Stomach (tissue), 8 donors: ENCODE measurements at regions not wholly inside any gene's neighbourhood (a gene's known extent, or its start where the extent isn't known, plus 50 kb on each side); places are given as distances from the start of the nearest gene placed in this dataset.

Experiments
- DNase-seq, 2 donors: peaks; one replicate each; pipeline versions ENCODE4 v3.0.0 to v3.0.0-alpha.2; 2013 to 2019
- H3K27ac ChIP-seq, 5 donors: fragments of 200-600 bp in 4 of 5; sonication (generic) in 4 of 5; one replicate each; pipeline ENCODE4 v1.5.1; 2013 to 2019; ENCODE audit warnings: mild to moderate bottlenecking in 1 of 5, moderate library complexity in 1 of 5
- H3K27me3 ChIP-seq, 3 donors: fragments of 200-600 bp; sonication (generic); one replicate each; pipeline ENCODE4 v1.5.1; 2017 to 2019; ENCODE audit warnings: mixed run types in 1 of 3
- H3K36me3 ChIP-seq, 4 donors: fragments of 200-600 bp; sonication (generic); 1 replicate in 3 of 4; 2 replicates in 1 of 4; pipeline ENCODE4 v1.5.1; 2016 to 2019
- H3K4me1 ChIP-seq, 4 donors: fragments of 200-600 bp; sonication (generic); one replicate each; pipeline ENCODE4 v1.5.1; 2016 to 2019
- H3K4me3 ChIP-seq, 4 donors: fragments of 200-600 bp; sonication (generic) in 3 of 4; one replicate each; pipeline ENCODE4 v1.5.1; 2016 to 2019; ENCODE audit warnings: mild to moderate bottlenecking in 1 of 4
- H3K9me3 ChIP-seq, 4 donors: fragments of 200-600 bp; sonication (generic); one replicate each; pipeline ENCODE4 v1.5.1; 2016 to 2019
- CTCF ChIP-seq, 7 experiments: fragments of 450-650 bp in 4 of 7; fragments of 200-600 bp in 3 of 7; sonication (generic) in 3 of 7; IDR thresholded peaks; one replicate each; pipeline ENCODE4 v1.5.1; 2016 to 2019; ENCODE audit warnings: antibody characterized with exemption in 7 of 7, control low read depth in 2 of 7, mild to moderate bottlenecking in 1 of 7
- EP300 ChIP-seq: sonication (generic); formaldehyde crosslinking; IDR thresholded peaks from one replicate; pipeline ENCODE4 v1.6.1; 2017; ENCODE audit warnings: antibody characterized with exemption
- POLR2A ChIP-seq, 4 donors: fragments of 450-650 bp; IDR thresholded peaks; one replicate each; pipeline ENCODE4 v1.6.1; 2016; ENCODE audit warnings: antibody characterized with exemption in 4 of 4, control low read depth in 2 of 4, mild to moderate bottlenecking in 1 of 4, moderate library complexity in 1 of 4
- POLR2AphosphoS5 ChIP-seq, 3 donors: sonication (generic); formaldehyde crosslinking; IDR thresholded peaks; one replicate each; pipeline ENCODE4 v1.6.1; 2016; ENCODE audit warnings: antibody characterized with exemption in 3 of 3
- WGBS, 5 donors: extraction: QIAGEN DNeasy Blood & Tissue Kit in 3 of 5; methylation state at CpG; one replicate each; pipeline versions ENCODE4 v1.1.5 to v1.1.7; 2013 to 2018; 5-methylcytosine and 5-hydroxymethylcytosine counted together
- intact Hi-C: fragments of 100-400 bp; cut with DNase I; formaldehyde crosslinking; loops from one replicate; pipeline ENCODE4 v1.15.1; 2023; ENCODE audit warnings: low total_unique reads
- donor health status: healthy with polysubstance abuse.
- donor health status: Bipolar disorder and iron deficiency.
- donor health status: healthy.

- intact Hi-C loops, result no loop called here
- no peaks in the 10 kb centered on the region for H3K9me3 ChIP-seq
- TF ChIP-seq EP300, result no peak
- no peak for TF ChIP-seq POLR2AphosphoS5 (IDR thresholded peaks at IDR 0.05)
- no peak for TF ChIP-seq CTCF (IDR thresholded peaks at IDR 0.05)
- TF ChIP-seq POLR2A (IDR thresholded peaks at IDR 0.05), result no peak
- DNase-seq, result no peak
- WGBS, 5 donors, result 46 to 56% (median 53%) methylated on average over 3 of the region's 3 CpGs
- no peak overlapping the region for H3K27ac ChIP-seq
- H3K4me3 ChIP-seq, result no peak overlapping the region
- H3K36me3 ChIP-seq, result no peaks in the 10 kb centered on the region
- peaks cover 0 to 15% (median 4%) of the 10 kb centered on the region in 3 donors for H3K27me3 ChIP-seq
- H3K4me1 ChIP-seq, result no peaks in the 10 kb centered on the region
These were observed 146.3 kb downstream of the TMEM132E start for GRCh38 chr17:34725725-34726124.

DNA sequence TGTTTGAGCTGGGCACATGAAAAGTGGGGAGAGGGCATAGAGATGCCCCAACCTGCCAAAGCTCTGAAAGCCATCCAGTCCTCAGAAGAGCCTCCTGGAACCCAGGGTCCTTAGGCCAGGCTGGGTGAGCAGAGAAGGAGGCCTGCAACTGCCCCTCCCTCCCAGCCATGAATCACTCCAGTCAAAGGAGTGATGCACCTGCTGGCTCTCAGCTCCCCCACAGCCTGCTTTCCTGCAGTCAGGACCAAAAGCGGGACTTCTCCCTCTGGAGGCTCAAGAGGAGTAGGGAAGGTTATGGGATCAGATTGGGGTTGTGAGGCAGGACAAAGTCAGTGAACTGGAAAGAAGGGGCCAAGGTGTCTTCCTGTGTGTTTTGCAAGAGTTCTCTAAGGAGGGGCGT, 145.6 kb downstream of the TMEM132E start:
- DNase-seq, result no peak
- WGBS, 5 donors, result 43 to 78% (median 51%) methylated on average over 2 of the region's 2 CpGs
- no peaks in the 10 kb centered on the region for H3K9me3 ChIP-seq
- intact Hi-C loops, result no loop called here
- no peak overlapping the region for H3K27ac ChIP-seq
- H3K27me3 ChIP-seq, result peaks cover 0 to 9% (median 4%) of the 10 kb centered on the region in 3 donors
- H3K36me3 ChIP-seq, result no peaks in the 10 kb centered on the region
- TF ChIP-seq POLR2AphosphoS5 (IDR thresholded peaks at IDR 0.05), result no peak
- no peak overlapping the region for H3K4me3 ChIP-seq
- H3K4me1 ChIP-seq, result no peaks in the 10 kb centered on the region

- no peaks in the 10 kb centered on the region for H3K36me3 ChIP-seq
- TF ChIP-seq CTCF (IDR thresholded peaks at IDR 0.05) (no peak), EP300 (no peak), POLR2A (IDR thresholded peaks at IDR 0.05) (no peak), POLR2AphosphoS5 (IDR thresholded peaks at IDR 0.05) (no peak)
- no peak for DNase-seq
- no peaks in the 10 kb centered on the region for H3K9me3 ChIP-seq
- intact Hi-C loops, result no loop called here
- WGBS, 5 donors, result 75 to 89% (median 82%) methylated on average over 10 of the region's 10 CpGs
- no peak overlapping the region for H3K27ac ChIP-seq
- H3K4me1 ChIP-seq, result no peaks in the 10 kb centered on the region
- no peak overlapping the region for H3K4me3 ChIP-seq
- peaks cover 0 to 9% (median 4%) of the 10 kb centered on the region in 3 donors for H3K27me3 ChIP-seq
These were observed 144.5 kb downstream of the TMEM132E start for GRCh38 chr17:34723875-34724274.

GRCh38 chr17:34721326-34721725, 141.9 kb downstream of the TMEM132E start:
- WGBS, 5 donors, result 51 to 65% (median 59%) methylated on average over 6 of the region's 6 CpGs
- DNase-seq, result peak in 1 of 2 donors; percentile 13
- Histone ChIP-seq H3K4me1 (no peaks in the 10 kb centered on the region), H3K9me3 (no peaks in the 10 kb centered on the region), H3K27me3 (peaks cover 0 to 15% (median 4%) of the 10 kb centered on the region in 3 donors), H3K27ac (peak overlapping the region in 1 of 5 donors; percentile 59), H3K36me3 (no peaks in the 10 kb centered on the region), H3K4me3 (no peak overlapping the region)
- no peak for TF ChIP-seq POLR2A (IDR thresholded peaks at IDR 0.05)
- no peak for TF ChIP-seq CTCF (IDR thresholded peaks at IDR 0.05)
- TF ChIP-seq EP300, result no peak
- TF ChIP-seq POLR2AphosphoS5 (IDR thresholded peaks at IDR 0.05), result no peak
- intact Hi-C loops, result no loop called here

GRCh38 chr17:34720760-34721159, 141.4 kb downstream of the TMEM132E start:
- TF ChIP-seq POLR2A (IDR thresholded peaks at IDR 0.05) (no peak), POLR2AphosphoS5 (IDR thresholded peaks at IDR 0.05) (no peak), CTCF (IDR thresholded peaks at IDR 0.05) (no peak), EP300 (no peak)
- H3K9me3 ChIP-seq, result no peaks in the 10 kb centered on the region
- H3K4me3 ChIP-seq, result no peak overlapping the region
- no peaks in the 10 kb centered on the region for H3K36me3 ChIP-seq
- peaks cover 0 to 15% (median 4%) of the 10 kb centered on the region in 3 donors for H3K27me3 ChIP-seq
- intact Hi-C loops, result no loop called here
- no peaks in the 10 kb centered on the region for H3K4me1 ChIP-seq
- DNase-seq, result no peak
- H3K27ac ChIP-seq, result peak overlapping the region in 1 of 5 donors; percentile 59
